Thymus (tissue), 11 donors: ENCODE measurements at regions not wholly inside any gene's neighbourhood (a gene's known extent, or its start where the extent isn't known, plus 50 kb on each side); places are given as distances from the start of the nearest gene placed in this dataset.

Experiments
- DNase-seq, 9 donors: peaks; one replicate each; pipeline ENCODE4 v3.0.0-alpha.2; 2013; ENCODE audit warnings: low spot score in 9 of 9, low read depth in 6 of 9, missing footprints in 1 of 9
- H3K27ac ChIP-seq, 2 donors: one replicate each; pipeline ENCODE4 v1.5.1; 2013; ENCODE audit warnings: control low read depth in 1 of 2, low read depth in 1 of 2, low read length in 1 of 2, mild to moderate bottlenecking in 1 of 2, moderate library complexity in 1 of 2
- H3K27me3 ChIP-seq, 2 donors: one replicate each; pipeline ENCODE4 v1.5.1; 2013; ENCODE audit warnings: low read length in 1 of 2; ENCODE audit not compliant: control insufficient read depth in 2 of 2, insufficient read depth in 1 of 2
- H3K36me3 ChIP-seq, 2 donors: one replicate each; pipeline ENCODE4 v1.5.1; 2013; ENCODE audit warnings: low read length in 1 of 2, mild to moderate bottlenecking in 1 of 2, moderate library complexity in 1 of 2; ENCODE audit not compliant: control insufficient read depth in 2 of 2, insufficient read depth in 2 of 2
- H3K4me1 ChIP-seq, 2 donors: one replicate each; pipeline ENCODE4 v1.5.1; 2013; ENCODE audit warnings: low read length in 2 of 2; ENCODE audit not compliant: control insufficient read depth in 2 of 2, insufficient read depth in 2 of 2
- H3K4me3 ChIP-seq, 2 donors: one replicate each; pipeline ENCODE4 v1.5.1; 2013; ENCODE audit warnings: low read length in 2 of 2, control low read depth in 1 of 2, mild to moderate bottlenecking in 1 of 2
- H3K9me3 ChIP-seq, 2 donors: one replicate each; pipeline ENCODE4 v1.5.1; 2013; ENCODE audit warnings: low read length in 1 of 2, mild to moderate bottlenecking in 1 of 2; ENCODE audit not compliant: control insufficient read depth in 2 of 2, insufficient read depth in 1 of 2
- WGBS: extraction: QIAGEN DNeasy Blood & Tissue Kit; methylation state at CpG from one replicate; pipeline ENCODE4 v1.1.7; 2013; 5-methylcytosine and 5-hydroxymethylcytosine counted together
- donor health status: healthy.

DNA sequence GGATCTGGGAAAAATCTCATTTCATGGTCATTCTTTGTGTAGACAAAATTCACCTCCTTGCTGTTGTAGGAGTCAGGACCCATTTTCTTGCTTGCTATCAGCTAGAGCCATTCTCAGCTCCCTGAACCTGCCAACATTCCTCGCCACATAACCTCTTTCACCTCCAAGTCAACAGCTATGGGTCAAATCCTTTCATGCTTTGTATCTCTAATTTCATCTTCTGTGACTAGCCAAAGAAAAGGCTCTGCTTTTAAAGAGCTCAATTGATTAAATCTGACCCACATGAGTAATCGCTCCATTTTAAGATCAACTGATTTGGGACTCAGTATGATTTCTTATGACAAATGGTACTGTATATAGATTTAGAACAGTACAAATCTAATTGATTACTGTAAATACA is 89.2 kb upstream of the FOXG1 start:
- no peaks in the 10 kb centered on the region for H3K9me3 ChIP-seq
- no peak for DNase-seq
- H3K4me1 ChIP-seq, result no peaks in the 10 kb centered on the region
- 91% methylated on average over 2 of the region's 2 CpGs for WGBS
- no peak overlapping the region for H3K27ac ChIP-seq
- H3K4me3 ChIP-seq, result no peak overlapping the region
- no peaks in the 10 kb centered on the region for H3K27me3 ChIP-seq
- H3K36me3 ChIP-seq, result no peaks in the 10 kb centered on the region

- no peak for DNase-seq
- no peaks in the 10 kb centered on the region for H3K9me3 ChIP-seq
- 70% methylated on average over 2 of the region's 2 CpGs for WGBS
These were observed 87.7 kb upstream of the FOXG1 start for GRCh38 chr14:28678887-28679286.

DNA sequence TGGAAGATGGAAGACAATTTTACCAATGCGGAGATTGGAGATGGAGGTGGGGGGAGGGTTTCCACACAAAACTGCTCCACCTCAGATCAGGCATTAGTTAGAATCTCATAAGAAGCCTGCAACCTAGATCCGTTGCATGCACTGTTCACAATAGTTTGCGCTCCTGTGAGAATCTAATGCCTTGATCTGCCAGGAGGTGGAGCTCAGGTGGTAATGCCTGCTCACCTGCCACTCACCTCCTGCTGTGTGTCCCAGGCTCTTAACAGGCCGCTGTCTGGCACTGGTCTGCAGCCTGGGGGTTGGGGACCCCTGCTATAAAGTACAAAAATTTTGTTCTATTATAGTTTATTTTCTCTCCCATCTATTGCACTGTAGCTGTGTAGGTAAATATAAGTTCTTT is 84.9 kb upstream of the FOXG1 start:
- Histone ChIP-seq H3K4me3 (no peak overlapping the region), H3K9me3 (no peaks in the 10 kb centered on the region), H3K27ac (no peak overlapping the region), H3K27me3 (no peaks in the 10 kb centered on the region), H3K36me3 (no peaks in the 10 kb centered on the region), H3K4me1 (no peaks in the 10 kb centered on the region)
- DNase-seq, result no peak
- 71% methylated on average over 4 of the region's 4 CpGs for WGBS

More at GRCh38 chr14:28678887-28679286, 87.7 kb upstream of the FOXG1 start:
- Histone ChIP-seq H3K4me3 (no peak overlapping the region), H3K36me3 (no peaks in the 10 kb centered on the region), H3K27me3 (no peaks in the 10 kb centered on the region), H3K27ac (no peak overlapping the region), H3K4me1 (no peaks in the 10 kb centered on the region)

DNA sequence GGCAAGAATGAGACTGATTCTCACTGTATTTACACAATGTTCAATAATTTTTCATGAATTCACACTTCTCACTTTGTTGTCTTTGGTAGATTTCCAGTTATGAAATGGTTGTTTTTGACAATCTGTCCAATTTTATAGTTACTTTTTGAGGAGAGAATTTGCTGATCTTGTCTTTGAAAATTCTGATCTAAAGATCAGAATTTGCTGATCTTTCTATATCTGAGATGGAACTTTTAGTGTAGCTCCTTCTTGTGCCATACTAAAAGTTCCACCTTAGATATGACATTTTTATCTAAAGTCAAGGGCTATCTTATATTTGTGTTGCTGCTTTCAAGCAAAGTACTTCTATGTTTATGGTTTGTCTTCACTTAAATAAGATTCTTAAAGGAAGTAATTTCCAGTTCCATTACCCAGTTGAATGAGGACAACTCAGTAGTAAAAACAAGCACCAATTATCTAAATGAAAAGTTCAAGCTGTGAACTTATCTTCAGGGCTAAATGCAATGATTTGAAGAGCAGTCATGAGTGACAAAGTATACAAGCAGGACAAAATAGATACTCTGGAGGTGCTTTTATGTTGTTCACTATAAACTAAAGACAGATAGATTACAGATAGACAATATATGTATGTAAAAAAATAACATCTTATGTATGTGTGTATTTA is 76.4 kb upstream of the FOXG1 start:
- no peaks in the 10 kb centered on the region for H3K9me3 ChIP-seq
- H3K27ac ChIP-seq, result no peak overlapping the region
- no peaks in the 10 kb centered on the region for H3K4me1 ChIP-seq
- no peaks in the 10 kb centered on the region for H3K27me3 ChIP-seq
- no peak overlapping the region for H3K4me3 ChIP-seq
- no peaks in the 10 kb centered on the region for H3K36me3 ChIP-seq
- DNase-seq, result no peak

- Histone ChIP-seq H3K4me3 (no peak overlapping the region), H3K36me3 (no peaks in the 10 kb centered on the region), H3K9me3 (no peaks in the 10 kb centered on the region), H3K27ac (no peak overlapping the region), H3K4me1 (no peaks in the 10 kb centered on the region), H3K27me3 (no peaks in the 10 kb centered on the region)
- no peak for DNase-seq
These were observed 71.5 kb upstream of the FOXG1 start for GRCh38 chr14:28695109-28695508.

DNA sequence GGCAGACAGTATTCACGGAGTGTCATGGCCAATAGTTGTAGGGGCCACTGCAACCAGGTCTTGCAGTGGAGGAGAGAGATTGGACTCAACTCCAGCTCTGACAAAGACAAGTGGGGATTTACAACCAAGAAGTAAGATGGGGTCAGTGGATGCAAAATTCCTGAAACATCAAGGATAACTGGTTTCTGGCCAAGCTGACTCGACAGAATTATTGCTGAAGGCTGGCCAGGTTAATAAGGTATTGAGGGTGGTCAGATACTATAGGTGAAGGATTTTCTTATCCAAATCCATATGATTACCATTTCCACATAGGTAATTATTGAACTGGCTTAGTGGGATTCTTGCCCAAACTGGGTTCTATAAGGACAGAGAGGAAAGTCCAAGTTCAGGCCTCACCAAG is 64.9 kb upstream of the FOXG1 start:
- DNase-seq, result no peak
- no peaks in the 10 kb centered on the region for H3K9me3 ChIP-seq
- H3K27ac ChIP-seq, result no peak overlapping the region
- no peaks in the 10 kb centered on the region for H3K4me1 ChIP-seq
- no peaks in the 10 kb centered on the region for H3K36me3 ChIP-seq
- no peaks in the 10 kb centered on the region for H3K27me3 ChIP-seq
- WGBS, result 87% methylated on average over 2 of the region's 2 CpGs
- H3K4me3 ChIP-seq, result no peak overlapping the region

DNA sequence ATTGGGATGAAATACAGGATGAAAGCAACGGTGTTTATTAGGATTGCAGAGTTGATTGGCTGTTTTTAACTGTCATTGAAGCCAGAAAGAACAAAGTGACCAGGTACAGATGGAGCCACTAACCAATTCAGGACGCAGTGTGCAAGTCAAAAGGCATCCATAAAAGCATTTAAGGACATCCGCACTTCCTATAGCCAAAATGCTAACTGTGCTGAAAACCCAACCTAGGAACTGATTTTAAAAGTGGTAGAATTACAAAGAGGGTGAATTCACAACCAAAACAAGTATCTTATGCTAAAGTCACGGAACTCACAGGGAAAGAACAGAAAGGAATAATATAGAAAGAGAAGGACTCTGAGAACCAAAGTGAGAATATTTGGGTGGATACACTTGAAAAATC is 63.1 kb upstream of the FOXG1 start:
- WGBS, result 83% methylated on average over 4 of the region's 4 CpGs
- H3K27ac ChIP-seq, result no peak overlapping the region
- no peaks in the 10 kb centered on the region for H3K4me1 ChIP-seq
- no peaks in the 10 kb centered on the region for H3K9me3 ChIP-seq
- H3K36me3 ChIP-seq, result no peaks in the 10 kb centered on the region
- no peak overlapping the region for H3K4me3 ChIP-seq
- DNase-seq, result no peak
- H3K27me3 ChIP-seq, result no peaks in the 10 kb centered on the region

DNA sequence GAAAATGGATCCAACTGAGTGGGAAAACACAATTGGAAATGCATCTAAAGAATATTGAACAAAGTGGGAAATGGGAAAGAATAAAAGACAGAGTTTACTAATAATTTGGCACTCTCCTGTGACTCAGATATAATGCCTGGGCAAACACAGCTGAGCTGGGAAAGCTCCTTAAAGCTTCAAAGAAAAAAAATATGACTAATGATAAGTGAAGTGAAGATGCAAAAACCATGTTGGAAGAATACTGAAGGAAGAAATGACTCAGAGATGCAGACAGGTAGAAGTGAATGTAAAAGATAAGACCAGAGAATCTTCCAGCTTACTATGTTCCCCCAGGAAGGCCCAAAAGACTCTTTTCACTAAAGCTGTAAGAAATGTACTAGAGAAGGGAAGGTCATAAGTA is 62.4 kb upstream of the FOXG1 start:
- no peak overlapping the region for H3K4me3 ChIP-seq
- no peaks in the 10 kb centered on the region for H3K36me3 ChIP-seq
- H3K9me3 ChIP-seq, result no peaks in the 10 kb centered on the region
- no peak overlapping the region for H3K27ac ChIP-seq
- no peaks in the 10 kb centered on the region for H3K27me3 ChIP-seq
- H3K4me1 ChIP-seq, result no peaks in the 10 kb centered on the region
- no peak for DNase-seq

DNA sequence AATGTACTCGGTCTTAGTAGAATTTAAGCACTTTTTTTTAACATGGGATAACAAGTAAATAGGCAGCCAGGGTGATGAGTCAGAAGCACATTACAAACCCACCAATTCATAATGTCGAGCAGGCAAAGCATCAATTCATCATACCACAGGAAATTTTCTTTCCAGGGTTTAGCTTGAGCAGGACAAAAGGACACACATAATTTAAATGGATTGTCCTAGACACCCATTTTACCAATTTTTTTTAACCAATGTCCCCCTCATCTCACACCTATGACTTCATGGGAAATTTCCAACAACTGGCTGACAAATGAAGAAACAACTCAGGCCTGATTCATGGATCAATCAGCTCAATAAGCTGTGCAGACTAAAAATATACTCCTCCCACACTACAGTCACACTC is 58.8 kb upstream of the FOXG1 start:
- 93% methylated on average over 2 of the region's 2 CpGs for WGBS
- Histone ChIP-seq H3K4me3 (no peak overlapping the region), H3K36me3 (no peaks in the 10 kb centered on the region), H3K27ac (no peak overlapping the region), H3K9me3 (no peaks in the 10 kb centered on the region), H3K27me3 (no peaks in the 10 kb centered on the region), H3K4me1 (no peaks in the 10 kb centered on the region)
- DNase-seq, result no peak
